MM.1S (cell line): ENCODE measurements at regions not wholly inside any gene's neighbourhood (a gene's known extent, or its start where the extent isn't known, plus 50 kb on each side); places are given as distances from the start of the nearest gene placed in this dataset.

Experiments
- EZH2 ChIP-seq: fragments of 300-600 bp; sonication (generic); optimal IDR thresholded peaks from 2 replicates; pipeline ENCODE3; 2017; ENCODE audit warnings: low read depth, mild to moderate bottlenecking, antibody characterized with exemption, low read length, mixed read lengths
- EZH2phosphoT487 ChIP-seq: fragments of 300-600 bp; sonication (generic); IDR thresholded peaks from 2 replicates; pipeline ENCODE4 v1.6.1; 2018; ENCODE audit warnings: antibody characterized with exemption, low read length
- TF ChIP-seq, protein P1 (sequence below): fragments of 300-600 bp; sonication (generic); IDR thresholded peaks from 2 replicates; pipeline ENCODE4 v1.5.1; 2016; ENCODE audit warnings: antibody characterized with exemption, low read length, mixed read lengths

DNA sequence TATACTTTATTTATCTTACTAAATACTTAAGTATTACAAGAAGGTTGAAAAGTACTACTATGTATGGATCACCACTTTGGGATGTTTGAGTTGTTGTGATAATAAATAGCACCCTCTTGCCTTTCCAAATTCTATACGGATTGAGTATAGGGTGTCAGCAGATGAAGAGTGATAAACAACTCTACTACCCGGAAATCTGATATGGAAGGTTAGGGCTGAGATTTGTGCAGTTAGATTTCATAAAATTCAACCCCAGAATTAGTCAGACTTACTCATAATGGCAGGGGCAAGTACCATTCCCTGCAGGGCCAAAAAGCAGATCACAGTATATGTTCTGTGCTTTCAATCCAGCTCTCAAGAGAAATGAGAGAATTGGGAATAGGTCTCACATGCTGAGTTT, 1008.9 kb upstream of the PCDH7 start:
- TF ChIP-seq, protein P1, sequence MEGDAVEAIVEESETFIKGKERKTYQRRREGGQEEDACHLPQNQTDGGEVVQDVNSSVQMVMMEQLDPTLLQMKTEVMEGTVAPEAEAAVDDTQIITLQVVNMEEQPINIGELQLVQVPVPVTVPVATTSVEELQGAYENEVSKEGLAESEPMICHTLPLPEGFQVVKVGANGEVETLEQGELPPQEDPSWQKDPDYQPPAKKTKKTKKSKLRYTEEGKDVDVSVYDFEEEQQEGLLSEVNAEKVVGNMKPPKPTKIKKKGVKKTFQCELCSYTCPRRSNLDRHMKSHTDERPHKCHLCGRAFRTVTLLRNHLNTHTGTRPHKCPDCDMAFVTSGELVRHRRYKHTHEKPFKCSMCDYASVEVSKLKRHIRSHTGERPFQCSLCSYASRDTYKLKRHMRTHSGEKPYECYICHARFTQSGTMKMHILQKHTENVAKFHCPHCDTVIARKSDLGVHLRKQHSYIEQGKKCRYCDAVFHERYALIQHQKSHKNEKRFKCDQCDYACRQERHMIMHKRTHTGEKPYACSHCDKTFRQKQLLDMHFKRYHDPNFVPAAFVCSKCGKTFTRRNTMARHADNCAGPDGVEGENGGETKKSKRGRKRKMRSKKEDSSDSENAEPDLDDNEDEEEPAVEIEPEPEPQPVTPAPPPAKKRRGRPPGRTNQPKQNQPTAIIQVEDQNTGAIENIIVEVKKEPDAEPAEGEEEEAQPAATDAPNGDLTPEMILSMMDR: no peak
- no peak for TF ChIP-seq EZH2
- TF ChIP-seq EZH2phosphoT487: no peak
